Mucosa of descending colon (tissue), 3 donors: ENCODE measurements at regions not wholly inside any gene's neighbourhood (a gene's known extent, or its start where the extent isn't known, plus 50 kb on each side); places are given as distances from the start of the nearest gene placed in this dataset.
"Not testable (repeated sequence)": the region's sequence is repeated elsewhere in the genome, so short reads cannot be mapped to it uniquely, and the experiment has no call there.

Experiments
- ATAC-seq: fragments of 200-7000 bp; cut with Tn5 transposase; one replicate; pipeline ENCODE4 v1.9.1; 2020; ENCODE audit warnings: mild to moderate bottlenecking, moderate library complexity
- DNase-seq, 3 donors: peaks; one replicate each; pipeline ENCODE4 v3.0.0-alpha.2; 2020
- H3K36me3 ChIP-seq: fragments of 200-600 bp; one replicate; pipeline ENCODE4 v1.8.0; 2021; ENCODE audit warnings: low read depth, mild to moderate bottlenecking
- H3K4me1 ChIP-seq: fragments of 200-600 bp; one replicate; pipeline ENCODE4 v1.8.0; 2021; ENCODE audit warnings: low read depth, mild to moderate bottlenecking
- H3K4me3 ChIP-seq: fragments of 200-600 bp; one replicate; pipeline ENCODE4 v1.8.0; 2021; ENCODE audit warnings: mild to moderate bottlenecking
- H3K9me3 ChIP-seq: fragments of 200-600 bp; one replicate; pipeline ENCODE4 v1.8.0; 2021; ENCODE audit warnings: mild to moderate bottlenecking
- intact Hi-C, 2 donors: fragments of 100-400 bp; cut with DNase I in 1 of 2; cut with micrococcal nuclease in 1 of 2; formaldehyde crosslinking; loops; one replicate each; pipeline versions ENCODE4 v1.11.0 to v1.11.1; 2022; cut with DNase I, micrococcal nuclease
- TF ChIP-seq, protein P1 (sequence below): fragments of 200-600 bp; IDR thresholded peaks from one replicate; pipeline ENCODE4 v1.8.0; 2022; ENCODE audit warnings: antibody characterized with exemption, mild to moderate bottlenecking
- donor health status: DM: no; HTN: no; CAD: no; lungs with moderate emphysema.
- donor health status: DM: no; HTN: no; CAD: no.
- donor health status: DM: no; HTN: yes; CAD: no.

DNA sequence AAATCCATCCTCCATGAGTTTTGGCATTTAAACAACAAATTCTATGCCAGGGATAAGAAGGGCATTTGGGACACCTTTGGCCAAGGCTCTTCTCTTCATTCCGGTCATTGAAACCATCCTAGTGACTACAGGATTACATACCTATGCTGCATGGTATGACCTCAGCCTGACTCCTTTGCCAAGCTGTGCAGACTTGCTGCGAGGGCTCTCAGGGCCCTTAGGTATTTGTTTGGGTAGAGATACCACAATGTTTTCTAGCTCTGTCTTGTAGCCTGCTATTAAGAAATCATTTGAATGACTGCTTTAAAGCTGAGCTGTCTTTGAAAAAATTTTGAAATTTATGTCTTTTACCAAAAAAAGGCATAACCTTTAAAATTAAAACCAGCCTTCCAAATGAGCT, 749.8 kb upstream of the SGO1 start:
- Histone ChIP-seq H3K9me3 (peaks cover 33% of the 10 kb centered on the region), H3K4me1 (no peaks in the 10 kb centered on the region), H3K4me3 (no peak overlapping the region), H3K36me3 (no peaks in the 10 kb centered on the region)
- DNase-seq (no peak), ATAC-seq (no peak)
- intact Hi-C loops, result no loop called here
- TF ChIP-seq, protein P1, sequence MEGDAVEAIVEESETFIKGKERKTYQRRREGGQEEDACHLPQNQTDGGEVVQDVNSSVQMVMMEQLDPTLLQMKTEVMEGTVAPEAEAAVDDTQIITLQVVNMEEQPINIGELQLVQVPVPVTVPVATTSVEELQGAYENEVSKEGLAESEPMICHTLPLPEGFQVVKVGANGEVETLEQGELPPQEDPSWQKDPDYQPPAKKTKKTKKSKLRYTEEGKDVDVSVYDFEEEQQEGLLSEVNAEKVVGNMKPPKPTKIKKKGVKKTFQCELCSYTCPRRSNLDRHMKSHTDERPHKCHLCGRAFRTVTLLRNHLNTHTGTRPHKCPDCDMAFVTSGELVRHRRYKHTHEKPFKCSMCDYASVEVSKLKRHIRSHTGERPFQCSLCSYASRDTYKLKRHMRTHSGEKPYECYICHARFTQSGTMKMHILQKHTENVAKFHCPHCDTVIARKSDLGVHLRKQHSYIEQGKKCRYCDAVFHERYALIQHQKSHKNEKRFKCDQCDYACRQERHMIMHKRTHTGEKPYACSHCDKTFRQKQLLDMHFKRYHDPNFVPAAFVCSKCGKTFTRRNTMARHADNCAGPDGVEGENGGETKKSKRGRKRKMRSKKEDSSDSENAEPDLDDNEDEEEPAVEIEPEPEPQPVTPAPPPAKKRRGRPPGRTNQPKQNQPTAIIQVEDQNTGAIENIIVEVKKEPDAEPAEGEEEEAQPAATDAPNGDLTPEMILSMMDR, result no peak

GRCh38 chr3:20931834-20932233, 745.8 kb upstream of the SGO1 start:
- TF ChIP-seq, protein P1, result no peak
- H3K36me3 ChIP-seq, result no peaks in the 10 kb centered on the region
- intact Hi-C loops, result no loop called here
- H3K4me3 ChIP-seq, result no peak overlapping the region
- no peak for DNase-seq
- H3K9me3 ChIP-seq, result peaks cover 26% of the 10 kb centered on the region
- no peak for ATAC-seq
- H3K4me1 ChIP-seq, result no peaks in the 10 kb centered on the region

- H3K36me3 ChIP-seq, result no peaks in the 10 kb centered on the region
- no peak for DNase-seq
- peaks cover 24% of the 10 kb centered on the region for H3K9me3 ChIP-seq
- no peak for ATAC-seq
- no peaks in the 10 kb centered on the region for H3K4me1 ChIP-seq
- TF ChIP-seq, protein P1, result no peak
- intact Hi-C loops, result no loop called here
- H3K4me3 ChIP-seq, result no peak overlapping the region
Measured at GRCh38 chr3:20930034-20930433, 744.0 kb upstream of the SGO1 start.

DNA sequence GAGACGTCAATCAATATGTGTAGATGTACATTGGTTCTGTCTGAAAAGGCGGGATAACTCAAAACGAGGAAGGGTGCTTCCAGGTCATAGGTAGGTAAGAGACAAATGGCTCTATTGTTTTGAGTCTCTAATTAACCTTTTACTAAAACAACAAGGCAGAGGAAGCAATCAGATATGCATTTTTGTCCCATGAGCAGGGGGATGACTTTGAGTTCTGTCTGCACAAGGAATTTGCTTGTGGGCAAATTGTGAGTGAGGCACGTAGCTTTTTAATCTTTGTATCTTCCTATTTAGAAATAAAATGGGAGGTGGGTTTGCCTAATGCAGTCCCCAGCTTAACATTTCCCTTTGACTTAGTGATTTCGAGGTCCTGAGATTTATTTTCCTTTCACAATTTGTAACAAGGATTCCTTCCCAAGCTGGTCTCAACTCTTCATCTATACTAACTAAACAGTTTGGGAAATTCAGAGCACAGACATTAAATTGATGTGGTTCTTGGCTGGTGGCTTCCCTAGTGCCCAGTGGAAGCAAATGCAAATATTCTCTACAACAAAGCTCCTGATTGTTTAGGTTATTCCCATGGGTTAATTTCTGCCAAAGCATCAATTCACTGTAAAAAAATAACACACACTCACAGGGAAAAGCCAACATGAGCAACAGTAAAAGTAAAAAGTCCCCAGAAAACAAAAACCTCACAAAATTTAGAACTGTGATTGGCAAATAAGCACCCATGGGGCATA, 738.8 kb upstream of the SGO1 start:
- DNase-seq (no peak), ATAC-seq (no peak)
- intact Hi-C loops, result no loop called here
- H3K36me3 ChIP-seq, result no peaks in the 10 kb centered on the region
- TF ChIP-seq, protein P1, result no peak
- peaks cover 18% of the 10 kb centered on the region for H3K9me3 ChIP-seq
- no peak overlapping the region for H3K4me3 ChIP-seq
- H3K4me1 ChIP-seq, result no peaks in the 10 kb centered on the region

DNA sequence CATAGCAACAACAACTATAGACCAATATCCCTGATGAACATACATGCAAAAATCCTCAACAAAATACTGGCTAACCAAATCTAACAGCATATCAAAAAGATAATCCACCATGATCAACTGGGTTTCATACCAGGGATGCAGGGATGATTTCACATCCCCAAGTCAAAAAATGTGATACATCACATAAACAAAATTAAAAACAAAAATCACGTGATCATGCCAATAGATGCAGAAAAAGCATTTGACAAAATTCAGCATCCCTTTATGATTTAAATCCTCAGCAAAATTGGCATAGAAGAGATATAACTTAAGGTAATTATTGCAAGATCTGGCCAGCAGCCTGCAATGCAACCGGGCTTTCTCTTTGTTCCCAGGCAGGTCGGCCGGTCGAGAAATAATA, 735.1 kb upstream of the SGO1 start:
- peaks cover 42% of the 10 kb centered on the region for H3K9me3 ChIP-seq
- H3K4me3 ChIP-seq, intact Hi-C loops, DNase-seq, ATAC-seq, H3K36me3 ChIP-seq, H3K4me1 ChIP-seq: not testable (repeated sequence)

GRCh38 chr3:20916951-20917606, 731.1 kb upstream of the SGO1 start:
- no peak for ATAC-seq
- TF ChIP-seq, protein P1, result no peak
- Histone ChIP-seq H3K4me3 (no peak overlapping the region), H3K4me1 (no peaks in the 10 kb centered on the region), H3K36me3 (no peaks in the 10 kb centered on the region), H3K9me3 (peaks cover 57% of the 10 kb centered on the region)
- intact Hi-C loops, result no loop called here
- DNase-seq, result no peak
